ENCODE measurements at regions not wholly inside any gene's neighbourhood (a gene's known extent, or its start where the extent isn't known, plus 50 kb on each side); places are given as distances from the start of the nearest gene placed in this dataset.

DNA sequence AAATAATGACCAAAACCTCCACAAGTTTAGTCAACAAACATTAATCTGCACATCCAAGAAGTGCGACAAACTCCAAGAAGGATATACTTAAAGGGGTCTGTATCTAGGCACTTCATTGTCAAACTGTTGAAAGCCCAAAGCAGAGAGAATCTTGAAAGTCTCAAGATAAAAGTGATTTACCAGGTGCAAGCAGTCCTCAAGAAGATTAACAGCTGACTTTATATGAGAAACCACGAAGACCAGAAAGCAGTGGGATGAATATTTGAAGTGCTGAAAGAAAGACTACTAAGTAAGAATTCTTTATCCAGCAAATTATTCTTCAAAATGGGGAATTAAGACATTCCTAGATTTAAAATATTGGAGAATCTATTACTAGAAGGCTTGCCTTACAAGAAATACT lies 58.4 kb upstream of the BLCAP start:
- TF ChIP-seq, protein P1, sequence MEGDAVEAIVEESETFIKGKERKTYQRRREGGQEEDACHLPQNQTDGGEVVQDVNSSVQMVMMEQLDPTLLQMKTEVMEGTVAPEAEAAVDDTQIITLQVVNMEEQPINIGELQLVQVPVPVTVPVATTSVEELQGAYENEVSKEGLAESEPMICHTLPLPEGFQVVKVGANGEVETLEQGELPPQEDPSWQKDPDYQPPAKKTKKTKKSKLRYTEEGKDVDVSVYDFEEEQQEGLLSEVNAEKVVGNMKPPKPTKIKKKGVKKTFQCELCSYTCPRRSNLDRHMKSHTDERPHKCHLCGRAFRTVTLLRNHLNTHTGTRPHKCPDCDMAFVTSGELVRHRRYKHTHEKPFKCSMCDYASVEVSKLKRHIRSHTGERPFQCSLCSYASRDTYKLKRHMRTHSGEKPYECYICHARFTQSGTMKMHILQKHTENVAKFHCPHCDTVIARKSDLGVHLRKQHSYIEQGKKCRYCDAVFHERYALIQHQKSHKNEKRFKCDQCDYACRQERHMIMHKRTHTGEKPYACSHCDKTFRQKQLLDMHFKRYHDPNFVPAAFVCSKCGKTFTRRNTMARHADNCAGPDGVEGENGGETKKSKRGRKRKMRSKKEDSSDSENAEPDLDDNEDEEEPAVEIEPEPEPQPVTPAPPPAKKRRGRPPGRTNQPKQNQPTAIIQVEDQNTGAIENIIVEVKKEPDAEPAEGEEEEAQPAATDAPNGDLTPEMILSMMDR (conservative IDR thresholded peaks at IDR 0.05; ENCODE audit: low read depth, low read length) = no peak
- TF ChIP-seq EZH2 (IDR thresholded peaks at IDR 0.05; ENCODE audit: borderline replicate concordance, low read depth, low read length, poor library complexity, severe bottlenecking) = no peak

Data from A673 (cell line).